ENCODE measurements at regions not wholly inside any gene's neighbourhood (a gene's known extent, or its start where the extent isn't known, plus 50 kb on each side); places are given as distances from the start of the nearest gene placed in this dataset.

- no peaks in the 10 kb centered on the region for H3K9me3 ChIP-seq (replicated peaks; ENCODE audit: control insufficient read depth, insufficient read depth, low read length)
- ChIA-PET SMC1A (ENCODE audit: uncharacterized antibody, unreplicated experiment) (no interaction called here), POLR2A (no interaction called here), RAD21 (ENCODE audit: unreplicated experiment) (no interaction called here), CTCF (no interaction called here)
- no peaks in the 10 kb centered on the region for H3K4me1 ChIP-seq (ENCODE audit: control insufficient read depth, insufficient read depth, low read length)
- in situ Hi-C loops (cut with MboI), result no loop called here
- intact Hi-C loops (cut with micrococcal nuclease; ENCODE audit: unreplicated experiment), result no loop called here
- no peak for ATAC-seq
- no peak overlapping the region for H3K4me3 ChIP-seq
- BruUV-seq (replicated peaks), result no TSS peak
- 0% methylated on average over 1 of the region's 1 CpG for WGBS (ENCODE audit: insufficient coverage, insufficient replicate concordance, low lambda C conversion rate, missing lambda C conversion rate)
- H3K36me3 ChIP-seq (ENCODE audit: control insufficient read depth in 2 of 2, insufficient read depth in 2 of 2, low read length in 1 of 2), result no peaks in the 10 kb centered on the region
- H3K4me2 ChIP-seq (ENCODE audit: control insufficient read depth, insufficient read depth), result no peak overlapping the region
- no peaks in the 10 kb centered on the region for H3K79me2 ChIP-seq (ENCODE audit: control insufficient read depth, insufficient read depth, low read length)
- H3K27ac ChIP-seq (ENCODE audit: control insufficient read depth, insufficient read depth), result no peak overlapping the region
- H3K27me3 ChIP-seq (replicated peaks in 1 of 2; ENCODE audit: control insufficient read depth in 2 of 2, insufficient read depth in 2 of 2, low read length in 1 of 2), result no peaks in the 10 kb centered on the region
- no peaks in the 10 kb centered on the region for H4K20me1 ChIP-seq (ENCODE audit: control insufficient read depth, insufficient read depth)
- DNase-seq (ENCODE audit: low read depth, low spot score), result no peak
- TF ChIP-seq ZNF622 (IDR thresholded peaks at IDR 0.05), result no peak
- TF ChIP-seq IKZF2 (IDR thresholded peaks at IDR 0.05), result no peak
- no peak for TF ChIP-seq ZZZ3 (IDR thresholded peaks at IDR 0.05; ENCODE audit: control insufficient read depth, insufficient read length, low read depth)
- TF ChIP-seq SPI1 (IDR thresholded peaks at IDR 0.05; ENCODE audit: borderline replicate concordance, insufficient read depth, low read depth, low read length), result no peak
- TF ChIP-seq ELK1 (IDR thresholded peaks at IDR 0.05; ENCODE audit: low read depth, low read length), result no peak
- no peak for TF ChIP-seq BHLHE40 (IDR thresholded peaks at IDR 0.05; ENCODE audit: borderline replicate concordance in 1 of 2, low read depth in 2 of 2, low read length in 1 of 2)
- TF ChIP-seq SP1 (IDR thresholded peaks at IDR 0.05; ENCODE audit: low read depth, low read length), result no peak
- TF ChIP-seq SUPT20H (IDR thresholded peaks at IDR 0.05; ENCODE audit: borderline replicate concordance, control insufficient read depth, low read depth, low read length), result no peak
- no peak for TF ChIP-seq POU2F2 (IDR thresholded peaks at IDR 0.05; ENCODE audit: borderline replicate concordance, low read depth, low read length)
- no peak for TF ChIP-seq HDGF (IDR thresholded peaks at IDR 0.05)
- no peak for TF ChIP-seq POLR2AphosphoS2 (IDR thresholded peaks at IDR 0.05; ENCODE audit: low read depth, low read length)
- no peak for TF ChIP-seq PAX8 (IDR thresholded peaks at IDR 0.05)
- TF ChIP-seq HSF1 (IDR thresholded peaks at IDR 0.05; ENCODE audit: low read depth, low read length), result no peak
- no peak for TF ChIP-seq RCOR1 (conservative IDR thresholded peaks at IDR 0.05; ENCODE audit: low read depth, low read length)
- no peak for TF ChIP-seq FOS (IDR thresholded peaks at IDR 0.05; ENCODE audit: borderline replicate concordance, extremely low read depth, insufficient read length)
- TF ChIP-seq NR2C2 (IDR thresholded peaks at IDR 0.05; ENCODE audit: borderline replicate concordance, control insufficient read depth, insufficient read length, low read depth), result no peak
- TF ChIP-seq ZNF274 (IDR thresholded peaks at IDR 0.05; ENCODE audit: insufficient read depth, insufficient read length), result no peak
- TF ChIP-seq NFYB (IDR thresholded peaks at IDR 0.05; ENCODE audit: insufficient read depth, low read depth, low read length), result no peak
- no peak for TF ChIP-seq NFYA (IDR thresholded peaks at IDR 0.05; ENCODE audit: borderline replicate concordance, low read depth, low read length)
- no peak for TF ChIP-seq IRF3 (IDR thresholded peaks at IDR 0.05)
- H2AFZ ChIP-seq (ENCODE audit: control insufficient read depth, low read depth, low read length), result no peak overlapping the region
- H3K9ac ChIP-seq (ENCODE audit: control insufficient read depth, insufficient read depth, low read length), result no peak overlapping the region
- FAIRE-seq, result no peak
Measured at GRCh38 chr3:162139841-162140240, 643.2 kb downstream of the OTOL1 start.
